Coronary artery (tissue), 2 donors: ENCODE measurements at regions not wholly inside any gene's neighbourhood (a gene's known extent, or its start where the extent isn't known, plus 50 kb on each side); places are given as distances from the start of the nearest gene placed in this dataset.

ENCODE experiments used
- DNase-seq: peaks from one replicate; pipeline ENCODE4 v3.0.0-alpha.2; 2017; ENCODE audit warnings: low spot score
- H3K27ac ChIP-seq, 2 donors: fragments of 200-600 bp; sonication (generic); one replicate each; pipeline ENCODE4 v1.5.1; 2016 to 2019
- H3K4me3 ChIP-seq: fragments of 200-600 bp; sonication (generic); 2 replicates; pipeline ENCODE4 v1.5.1; 2016; ENCODE audit warnings: mild to moderate bottlenecking, moderate library complexity
- CTCF ChIP-seq: fragments of 200-600 bp; sonication (generic); IDR thresholded peaks from one replicate; pipeline ENCODE4 v1.5.1; 2019; ENCODE audit warnings: antibody characterized with exemption

GRCh38 chr5:136432705-136433104 lies 67.4 kb upstream of the TRPC7 start:
- no peak for TF ChIP-seq CTCF
- no peak overlapping the region for H3K4me3 ChIP-seq
- peak; percentile 62 for DNase-seq
- no peak overlapping the region for H3K27ac ChIP-seq

- Histone ChIP-seq H3K27ac (no peak overlapping the region), H3K4me3 (no peak overlapping the region)
- TF ChIP-seq CTCF: no peak
- DNase-seq: no peak
Measured at GRCh38 chr5:136430081-136430480, 64.7 kb upstream of the TRPC7 start.

- no peak for DNase-seq
- Histone ChIP-seq H3K27ac (no peak overlapping the region), H3K4me3 (no peak overlapping the region)
- no peak for TF ChIP-seq CTCF
Measured at GRCh38 chr5:136427426-136427825, 62.1 kb upstream of the TRPC7 start.

- no peak overlapping the region for H3K4me3 ChIP-seq
- TF ChIP-seq CTCF: no peak
- H3K27ac ChIP-seq: no peak overlapping the region
- no peak for DNase-seq
Measured at GRCh38 chr5:136425921-136426320, 60.6 kb upstream of the TRPC7 start.

GRCh38 chr5:136424835-136425584 lies 59.7 kb upstream of the TRPC7 start:
- no peak overlapping the region for H3K4me3 ChIP-seq
- TF ChIP-seq CTCF: peak; percentile 36
- no peak for DNase-seq
- H3K27ac ChIP-seq: no peak overlapping the region

- Histone ChIP-seq H3K27ac (no peak overlapping the region), H3K4me3 (no peak overlapping the region)
- TF ChIP-seq CTCF: no peak
- DNase-seq: no peak
Measured at GRCh38 chr5:136423944-136424606, 58.7 kb upstream of the TRPC7 start.
